Right forelimb (tissue), 1 donor: ENCODE measurements at regions not wholly inside any gene's neighbourhood (a gene's known extent, or its start where the extent isn't known, plus 50 kb on each side); places are given as distances from the start of the nearest gene placed in this dataset.

ENCODE experiments used
- DNase-seq: peaks from one replicate; pipeline ENCODE4 v3.0.0-alpha.2; 2018

DNA sequence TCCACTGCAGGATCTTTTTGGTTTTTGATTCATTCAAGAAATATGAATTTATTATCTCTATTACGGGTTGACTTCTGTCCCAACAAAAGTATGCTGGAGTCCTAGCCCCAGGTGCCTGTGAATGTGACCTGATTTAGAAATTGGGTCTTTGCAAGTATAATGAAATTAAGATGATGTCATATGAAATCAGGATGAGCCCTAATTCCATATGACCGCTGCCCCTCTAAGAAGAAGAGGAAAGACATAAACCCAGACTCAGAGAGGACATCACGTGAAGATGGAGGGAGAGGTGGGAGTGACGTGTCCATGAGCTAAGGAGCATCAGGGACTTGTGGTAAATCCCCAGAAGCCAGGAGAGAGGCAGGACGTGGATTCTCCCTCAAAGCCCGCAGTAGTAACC is 287.1 kb downstream of the LPIN1 start:
- no peak for DNase-seq

- DNase-seq: no peak
Observed at GRCh38 chr2:12034382-12034781, 287.9 kb downstream of the LPIN1 start.

DNA sequence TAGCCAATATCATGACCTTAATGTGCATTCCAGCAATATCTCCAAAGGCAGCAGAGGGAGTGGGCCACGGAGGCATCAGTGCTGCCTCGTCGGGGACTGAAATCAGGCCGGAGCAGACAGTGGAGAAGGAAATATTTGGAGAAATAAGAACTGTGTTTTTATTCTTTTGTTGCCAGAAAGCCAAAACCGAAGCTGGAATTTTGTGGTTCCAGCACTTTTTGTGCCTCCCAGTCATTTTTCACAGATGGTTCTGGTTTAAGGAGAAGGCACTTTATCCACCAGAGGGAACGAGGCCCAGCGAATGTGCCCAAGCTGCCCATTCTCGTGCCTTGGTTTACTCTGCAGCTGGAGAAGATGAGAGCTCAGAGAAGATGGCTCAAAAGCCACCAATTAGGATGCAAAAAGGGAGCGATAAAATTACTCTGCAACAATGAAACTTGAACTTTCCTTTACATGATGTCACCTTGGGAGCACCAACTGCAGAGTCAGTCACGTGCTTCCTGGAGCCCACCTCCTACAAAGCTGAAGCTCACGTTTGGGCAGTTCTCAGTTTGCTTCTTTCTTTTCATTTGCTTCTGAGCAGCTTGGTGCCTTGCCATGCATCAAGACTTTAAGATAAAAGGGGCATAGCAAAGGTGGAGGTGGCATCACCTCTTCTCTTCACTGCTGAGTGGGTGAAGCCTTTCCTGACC is 288.7 kb downstream of the LPIN1 start:
- DNase-seq: no peak

- no peak for DNase-seq
Observed at GRCh38 chr2:12035956-12036639, 289.7 kb downstream of the LPIN1 start.

GRCh38 chr2:12036640-12036983 is 290.2 kb downstream of the LPIN1 start:
- DNase-seq: no peak

DNA sequence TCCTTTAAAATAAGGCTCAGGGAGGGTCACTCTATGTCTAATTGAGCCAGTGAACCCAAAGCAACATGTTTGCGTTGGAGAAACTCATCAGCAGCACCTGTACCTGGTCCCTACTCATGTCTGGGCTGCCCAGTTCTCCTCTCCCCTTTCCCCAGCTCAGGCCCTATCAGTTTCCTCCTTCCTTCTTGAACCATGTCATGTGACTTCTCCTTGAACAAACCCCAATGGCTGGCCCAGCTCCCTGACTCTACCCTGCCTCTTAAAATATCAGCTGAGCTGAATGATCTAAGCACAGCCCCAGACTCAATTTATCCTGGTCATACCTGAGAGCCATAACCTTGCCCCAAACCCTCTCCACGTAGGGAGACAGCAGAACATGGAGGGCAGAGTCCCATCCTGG is 290.9 kb downstream of the LPIN1 start:
- no peak for DNase-seq

DNA sequence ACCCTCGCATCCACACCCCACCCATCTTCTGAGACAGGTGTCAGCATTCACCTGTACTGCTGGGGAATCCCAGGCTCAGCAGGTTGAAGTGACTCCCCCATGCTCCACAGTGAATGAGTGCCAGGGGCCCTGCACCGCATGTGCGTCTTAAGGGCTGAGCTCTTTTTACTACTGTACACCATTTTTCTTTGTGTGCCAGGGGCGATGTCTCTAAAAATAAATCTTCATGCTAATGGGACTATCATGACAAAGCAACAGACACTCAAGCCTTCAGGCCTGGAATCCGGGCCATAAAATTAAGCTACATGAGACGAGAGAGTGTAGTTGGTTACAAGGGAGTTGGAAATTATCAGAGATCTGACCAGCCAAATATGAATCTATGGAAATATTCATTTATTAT is 294.8 kb downstream of the LPIN1 start:
- no peak for DNase-seq

DNA sequence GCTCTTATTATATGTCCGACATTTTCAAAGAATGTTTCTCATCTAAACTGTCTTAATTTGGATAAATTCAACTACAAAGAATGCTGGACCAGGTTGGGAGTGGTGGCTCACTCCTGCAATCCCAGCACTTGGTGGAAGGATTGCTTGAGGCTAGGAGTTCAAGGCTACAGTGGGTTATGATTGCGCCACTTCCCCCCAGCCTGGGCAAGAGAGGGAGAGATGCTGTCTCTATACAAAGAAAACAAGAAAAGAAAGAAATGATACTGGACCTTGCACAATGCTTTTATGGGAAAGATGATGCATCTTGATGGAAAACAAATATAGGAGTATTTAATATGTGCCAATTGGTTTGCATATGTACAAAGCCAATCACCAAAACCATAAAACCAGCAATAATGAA is 296.7 kb downstream of the LPIN1 start:
- no peak for DNase-seq

DNA sequence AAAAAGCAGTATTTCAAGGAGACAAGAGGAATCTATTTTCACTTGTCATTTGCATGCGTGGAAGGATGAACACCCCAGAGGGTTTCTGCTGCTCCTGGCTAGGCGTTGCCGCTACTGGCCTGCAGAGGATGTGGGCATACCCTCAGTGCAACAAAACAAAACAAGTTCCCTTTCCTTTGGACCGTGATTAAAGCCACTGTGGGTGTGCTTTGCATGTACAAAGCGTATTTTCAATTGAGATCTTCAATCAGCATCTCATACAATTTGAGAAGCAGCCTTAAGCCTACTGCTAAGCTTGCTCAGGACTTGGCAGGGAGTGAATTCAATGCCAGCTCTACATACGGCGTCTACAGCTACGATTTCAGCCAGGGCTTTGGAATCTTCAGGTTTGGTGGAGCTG is 298.4 kb downstream of the LPIN1 start:
- DNase-seq: no peak

GRCh38 chr2:12045864-12046291 is 299.4 kb downstream of the LPIN1 start:
- DNase-seq: no peak

DNA sequence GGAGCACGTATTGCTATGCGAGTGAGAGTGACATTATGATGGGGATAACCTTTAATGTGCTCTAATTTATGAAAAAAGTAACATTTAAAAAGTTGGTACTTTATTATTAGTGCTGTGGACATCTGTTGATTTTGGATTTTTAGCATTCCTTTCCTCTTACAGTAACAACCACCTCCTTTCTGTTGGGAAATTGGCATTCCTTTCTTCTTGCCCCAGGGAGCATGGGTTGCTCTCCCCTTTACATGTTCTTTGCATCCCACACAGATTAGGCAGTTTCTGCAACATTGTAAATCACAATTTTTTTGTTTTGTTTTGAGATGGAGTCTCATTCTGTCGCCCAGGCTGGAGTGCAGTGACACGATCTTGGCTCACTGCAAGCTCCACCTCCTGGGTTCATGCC is 300.2 kb downstream of the LPIN1 start:
- no peak for DNase-seq

GRCh38 chr2:12047761-12048160 is 301.3 kb downstream of the LPIN1 start:
- DNase-seq: no peak

- DNase-seq: no peak
Observed at GRCh38 chr2:12048550-12048949, 302.1 kb downstream of the LPIN1 start.

- DNase-seq: no peak
Observed at GRCh38 chr2:12050396-12050795, 304.0 kb downstream of the LPIN1 start.

DNA sequence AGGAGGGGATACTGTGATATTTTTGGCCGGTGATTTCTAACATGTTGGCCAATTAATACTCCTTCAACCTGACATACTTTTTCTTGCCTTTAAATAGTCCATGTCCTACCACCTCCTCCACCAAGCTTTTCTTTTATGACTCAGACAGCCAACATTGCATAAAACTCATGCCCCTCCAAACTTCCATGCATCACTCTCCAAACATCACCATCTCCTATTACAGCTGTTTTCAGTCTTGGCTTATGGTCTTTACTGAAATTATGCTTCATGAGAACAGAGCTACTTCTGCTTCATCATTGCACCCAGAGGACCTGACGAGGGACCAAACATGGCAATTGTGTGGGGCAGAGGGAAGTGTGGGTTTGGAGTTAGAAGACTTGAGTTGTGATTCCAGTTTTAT is 305.4 kb downstream of the LPIN1 start:
- DNase-seq: no peak

DNA sequence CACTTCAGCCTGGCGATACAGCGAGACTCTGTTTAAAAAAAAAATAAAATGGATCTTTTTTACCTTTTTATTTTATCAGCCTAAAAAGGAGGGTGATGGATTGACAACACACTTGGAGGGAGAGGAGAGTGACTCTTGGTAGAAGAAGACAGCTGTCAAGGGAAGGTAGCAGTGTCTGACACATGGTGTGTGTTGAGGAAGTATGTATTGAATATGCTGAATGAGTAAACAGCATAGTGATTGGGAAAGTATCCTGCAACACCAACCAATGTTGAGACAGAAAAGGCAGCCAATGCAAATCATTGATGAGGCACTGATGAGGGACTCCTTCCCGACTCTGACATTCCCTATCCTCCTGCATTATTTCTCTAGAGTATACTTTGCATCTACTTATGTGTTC is 306.4 kb downstream of the LPIN1 start:
- no peak for DNase-seq

GRCh38 chr2:12054956-12055618 is 308.7 kb downstream of the LPIN1 start:
- no peak for DNase-seq

GRCh38 chr2:12057436-12058166 is 311.2 kb downstream of the LPIN1 start:
- no peak for DNase-seq

GRCh38 chr2:12059616-12060441 is 313.4 kb downstream of the LPIN1 start:
- no peak for DNase-seq

- no peak for DNase-seq
Observed at GRCh38 chr2:12060886-12061285, 314.5 kb downstream of the LPIN1 start.

DNA sequence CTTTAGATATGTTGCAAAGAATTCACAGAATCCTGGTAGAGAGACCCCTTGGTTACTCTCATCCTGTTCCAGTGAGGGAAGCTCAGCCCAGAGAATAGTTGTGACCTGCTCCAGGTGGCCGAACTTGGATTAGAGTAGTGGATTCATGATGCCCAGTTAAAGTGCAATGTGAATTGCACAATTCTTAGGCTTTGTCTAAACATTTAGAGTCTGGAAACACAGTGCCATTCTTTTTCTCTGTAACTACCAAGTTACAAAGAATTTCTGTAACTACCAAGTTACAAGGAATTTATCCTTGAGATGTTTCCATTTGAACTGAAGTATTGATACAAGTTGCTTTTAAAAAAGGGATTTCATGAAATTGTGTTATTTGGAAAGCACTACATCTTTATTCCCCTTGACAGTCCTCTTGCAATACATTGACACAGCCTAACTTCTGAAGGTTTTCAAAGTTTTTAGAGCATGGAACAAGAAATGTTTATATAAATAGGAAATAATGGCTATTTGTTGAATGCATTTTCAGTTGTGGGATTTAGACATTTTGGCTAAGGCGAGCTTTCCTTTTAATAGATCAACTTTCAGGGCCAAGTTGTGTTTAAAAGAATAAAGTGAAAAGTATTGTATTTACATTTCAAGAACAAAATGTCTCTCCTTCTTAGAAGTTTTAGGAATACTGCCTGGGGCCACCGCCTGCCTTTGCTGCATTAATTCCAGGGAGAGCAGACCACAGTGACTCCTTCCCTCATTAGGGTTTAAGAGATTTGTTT is 315.0 kb downstream of the LPIN1 start:
- DNase-seq: no peak

GRCh38 chr2:12062053-12062395 is 315.6 kb downstream of the LPIN1 start:
- DNase-seq: no peak
